HL-60 (cell line): ENCODE measurements at regions not wholly inside any gene's neighbourhood (a gene's known extent, or its start where the extent isn't known, plus 50 kb on each side); places are given as distances from the start of the nearest gene placed in this dataset.

ENCODE experiments used
- DNase-seq, 2 experiments: peaks; one replicate each; pipeline ENCODE4 v3.0.0-alpha.2; 2010 to 2020; ENCODE audit warnings: low read depth in 1 of 2, low spot score in 1 of 2
- H3K27ac ChIP-seq: fragments of 250-450 bp; sonication (Bioruptor Pico); replicated peaks from 2 replicates; pipeline ENCODE4 v1.5.1; 2020; ENCODE audit warnings: mild to moderate bottlenecking, moderate library complexity
- H3K27me3 ChIP-seq: fragments of 250-450 bp; sonication (Bioruptor Pico); 2 replicates; pipeline ENCODE4 v1.5.1; 2021; ENCODE audit warnings: mild to moderate bottlenecking, moderate library complexity; ENCODE audit not compliant: insufficient read depth, poor library complexity, severe bottlenecking
- H3K4me3 ChIP-seq: replicated peaks from 2 replicates; pipeline ENCODE4 v1.5.1; 2011; ENCODE audit warnings: mild to moderate bottlenecking, control low read depth, low read length; ENCODE audit not compliant: insufficient read depth
- CTCF ChIP-seq: IDR thresholded peaks from one replicate; pipeline ENCODE4 v1.5.1; 2011; ENCODE audit warnings: low read length, control low read depth, inconsistent platforms; ENCODE audit not compliant: insufficient read depth
- GABPA ChIP-seq: IDR thresholded peaks from 2 replicates; pipeline ENCODE4 v1.6.1; 2012; ENCODE audit warnings: low read depth
- POLR2AphosphoS5 ChIP-seq: IDR thresholded peaks from 2 replicates; pipeline ENCODE4 v1.6.1; 2012; ENCODE audit warnings: low read depth
- REST ChIP-seq: IDR thresholded peaks from 2 replicates; pipeline ENCODE4 v1.6.1; 2012; ENCODE audit warnings: low read depth; ENCODE audit not compliant: insufficient replicate concordance
- SPI1 ChIP-seq: IDR thresholded peaks from 2 replicates; pipeline ENCODE4 v1.6.1; 2012; ENCODE audit warnings: low read depth, mild to moderate bottlenecking, borderline replicate concordance

GRCh38 chr1:213686983-213687382 lies 300.8 kb upstream of the PROX1 start:
- Histone ChIP-seq H3K27me3 (no peaks in the 10 kb centered on the region), H3K27ac (no peak overlapping the region), H3K4me3 (no peak overlapping the region)
- DNase-seq, result no peak
- TF ChIP-seq POLR2AphosphoS5 (no peak), CTCF (no peak), GABPA (no peak), SPI1 (no peak), REST (no peak)

- DNase-seq, result no peak
- H3K4me3 ChIP-seq, result no peak overlapping the region
- H3K27me3 ChIP-seq, result no peaks in the 10 kb centered on the region
- no peak overlapping the region for H3K27ac ChIP-seq
- no peak for TF ChIP-seq GABPA
- no peak for TF ChIP-seq REST
- TF ChIP-seq CTCF, result no peak
- no peak for TF ChIP-seq POLR2AphosphoS5
- no peak for TF ChIP-seq SPI1
Measured at GRCh38 chr1:213687832-213688231, 299.9 kb upstream of the PROX1 start.

- no peak for DNase-seq
- H3K27ac ChIP-seq, result no peak overlapping the region
- TF ChIP-seq POLR2AphosphoS5 (no peak), GABPA (no peak)
- no peak overlapping the region for H3K4me3 ChIP-seq
- H3K27me3 ChIP-seq, result no peaks in the 10 kb centered on the region
Measured at GRCh38 chr1:213688655-213689054, 299.1 kb upstream of the PROX1 start.

GRCh38 chr1:213689260-213689659 lies 298.5 kb upstream of the PROX1 start:
- DNase-seq, result no peak
- no peak for TF ChIP-seq CTCF
- TF ChIP-seq POLR2AphosphoS5, result no peak
- no peak for TF ChIP-seq SPI1
- no peak for TF ChIP-seq GABPA
- no peak for TF ChIP-seq REST
- no peak overlapping the region for H3K27ac ChIP-seq
- no peaks in the 10 kb centered on the region for H3K27me3 ChIP-seq
- no peak overlapping the region for H3K4me3 ChIP-seq
